Effector memory CD4-positive, alpha-beta T cell (primary cell): ENCODE measurements at regions not wholly inside any gene's neighbourhood (a gene's known extent, or its start where the extent isn't known, plus 50 kb on each side); places are given as distances from the start of the nearest gene placed in this dataset.

ENCODE experiments used
- DNase-seq, 3 donors: peaks; one replicate each; pipeline ENCODE4 v3.0.0-alpha.2; 2020
- H3K27ac ChIP-seq: 2 replicates; pipeline ENCODE4 v1.7.0; 2013; ENCODE audit warnings: mild to moderate bottlenecking, low read length, moderate library complexity; ENCODE audit not compliant: insufficient read depth, poor library complexity, severe bottlenecking
- H3K27me3 ChIP-seq: replicated peaks from 2 replicates; pipeline ENCODE4 v1.7.0; 2013; ENCODE audit warnings: mild to moderate bottlenecking, low read length; ENCODE audit not compliant: insufficient read depth, control insufficient read depth, poor library complexity, severe bottlenecking
- H3K36me3 ChIP-seq: 2 replicates; pipeline ENCODE4 v1.7.0; 2013; ENCODE audit warnings: mild to moderate bottlenecking, low read length, moderate library complexity; ENCODE audit not compliant: control insufficient read depth, insufficient read depth
- H3K4me1 ChIP-seq: 2 replicates; pipeline ENCODE4 v1.7.0; 2013; ENCODE audit warnings: low read length, mild to moderate bottlenecking; ENCODE audit not compliant: control insufficient read depth, insufficient read depth, poor library complexity, severe bottlenecking
- H3K4me3 ChIP-seq: 2 replicates; pipeline ENCODE4 v1.7.0; 2013; ENCODE audit warnings: low read length, low read depth, mild to moderate bottlenecking; ENCODE audit not compliant: insufficient read depth, poor library complexity, severe bottlenecking
- H3K9me3 ChIP-seq: 2 replicates; pipeline ENCODE4 v1.7.0; 2013; ENCODE audit warnings: mild to moderate bottlenecking, low read length, moderate library complexity; ENCODE audit not compliant: control insufficient read depth

GRCh38 chr3:28634019-28634418, 285.4 kb upstream of the AZI2 start:
- no peaks in the 10 kb centered on the region for H3K4me1 ChIP-seq
- H3K9me3 ChIP-seq = no peaks in the 10 kb centered on the region
- no peaks in the 10 kb centered on the region for H3K36me3 ChIP-seq
- no peak overlapping the region for H3K4me3 ChIP-seq
- no peak overlapping the region for H3K27ac ChIP-seq
- no peaks in the 10 kb centered on the region for H3K27me3 ChIP-seq
- DNase-seq = no peak

DNA sequence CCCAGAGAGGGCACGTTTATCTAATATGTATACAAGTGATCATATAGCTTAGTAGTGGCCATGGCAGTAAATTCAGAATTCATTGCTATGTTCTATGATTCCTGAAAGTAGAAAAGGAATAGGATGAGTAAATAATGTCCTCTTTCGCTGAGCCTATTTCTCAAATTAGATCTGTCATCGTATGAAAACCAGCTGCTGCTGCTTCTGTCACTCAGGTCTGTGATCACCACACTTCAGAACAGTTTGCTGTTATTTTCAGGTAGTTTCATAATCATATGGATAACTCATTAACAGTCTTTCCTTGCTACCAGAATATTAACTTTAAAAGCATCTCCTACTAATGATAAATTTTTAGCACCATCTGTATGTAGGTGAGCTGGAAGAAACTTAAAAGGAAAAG, 289.1 kb upstream of the AZI2 start:
- Histone ChIP-seq H3K27me3 (no peaks in the 10 kb centered on the region), H3K27ac (no peak overlapping the region), H3K4me1 (no peaks in the 10 kb centered on the region), H3K36me3 (no peaks in the 10 kb centered on the region), H3K9me3 (no peaks in the 10 kb centered on the region), H3K4me3 (no peak overlapping the region)
- DNase-seq = no peak

- no peaks in the 10 kb centered on the region for H3K9me3 ChIP-seq
- H3K36me3 ChIP-seq = no peaks in the 10 kb centered on the region
- no peak for DNase-seq
- H3K27me3 ChIP-seq = no peaks in the 10 kb centered on the region
- H3K4me3 ChIP-seq = no peak overlapping the region
- no peak overlapping the region for H3K27ac ChIP-seq
- H3K4me1 ChIP-seq = no peaks in the 10 kb centered on the region
Measured at GRCh38 chr3:28645149-28645548, 296.5 kb upstream of the AZI2 start.

GRCh38 chr3:28646435-28646834, 297.8 kb upstream of the AZI2 start:
- DNase-seq = no peak
- Histone ChIP-seq H3K27ac (no peak overlapping the region), H3K4me3 (no peak overlapping the region), H3K9me3 (no peaks in the 10 kb centered on the region), H3K36me3 (no peaks in the 10 kb centered on the region), H3K27me3 (no peaks in the 10 kb centered on the region), H3K4me1 (no peaks in the 10 kb centered on the region)

DNA sequence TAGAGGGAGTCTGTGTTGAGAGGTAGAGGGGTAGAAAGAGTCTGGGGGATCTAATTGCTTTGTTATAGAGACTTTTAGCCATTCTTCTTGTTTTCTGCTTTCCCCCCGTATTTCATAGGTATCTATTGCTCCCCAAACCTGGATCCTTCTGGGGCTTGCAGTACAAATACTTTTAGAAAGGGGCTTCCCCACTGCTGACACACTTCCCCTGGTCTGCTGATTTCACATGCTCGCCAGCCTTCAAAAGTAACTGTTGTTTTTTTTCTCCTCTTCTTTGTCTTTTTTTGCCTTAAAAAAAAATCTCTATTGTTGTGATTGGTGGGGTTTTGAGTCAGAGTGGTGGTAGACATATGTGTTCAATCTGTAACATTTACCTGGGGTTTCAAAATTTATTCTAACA, 300.6 kb upstream of the AZI2 start:
- Histone ChIP-seq H3K36me3 (no peaks in the 10 kb centered on the region), H3K27ac (no peak overlapping the region), H3K9me3 (no peaks in the 10 kb centered on the region), H3K4me1 (no peaks in the 10 kb centered on the region), H3K27me3 (no peaks in the 10 kb centered on the region), H3K4me3 (no peak overlapping the region)
- DNase-seq = no peak

GRCh38 chr3:28651159-28651558, 302.5 kb upstream of the AZI2 start:
- no peak for DNase-seq
- Histone ChIP-seq H3K27ac (no peak overlapping the region), H3K4me3 (no peak overlapping the region), H3K36me3 (no peaks in the 10 kb centered on the region), H3K27me3 (no peaks in the 10 kb centered on the region), H3K9me3 (no peaks in the 10 kb centered on the region), H3K4me1 (no peaks in the 10 kb centered on the region)

GRCh38 chr3:28664123-28664522, 315.5 kb upstream of the AZI2 start:
- H3K4me1 ChIP-seq = no peaks in the 10 kb centered on the region
- H3K27ac ChIP-seq = no peak overlapping the region
- H3K4me3 ChIP-seq = no peak overlapping the region
- H3K27me3 ChIP-seq = no peaks in the 10 kb centered on the region
- no peak for DNase-seq
- no peaks in the 10 kb centered on the region for H3K9me3 ChIP-seq
- H3K36me3 ChIP-seq = no peaks in the 10 kb centered on the region

DNA sequence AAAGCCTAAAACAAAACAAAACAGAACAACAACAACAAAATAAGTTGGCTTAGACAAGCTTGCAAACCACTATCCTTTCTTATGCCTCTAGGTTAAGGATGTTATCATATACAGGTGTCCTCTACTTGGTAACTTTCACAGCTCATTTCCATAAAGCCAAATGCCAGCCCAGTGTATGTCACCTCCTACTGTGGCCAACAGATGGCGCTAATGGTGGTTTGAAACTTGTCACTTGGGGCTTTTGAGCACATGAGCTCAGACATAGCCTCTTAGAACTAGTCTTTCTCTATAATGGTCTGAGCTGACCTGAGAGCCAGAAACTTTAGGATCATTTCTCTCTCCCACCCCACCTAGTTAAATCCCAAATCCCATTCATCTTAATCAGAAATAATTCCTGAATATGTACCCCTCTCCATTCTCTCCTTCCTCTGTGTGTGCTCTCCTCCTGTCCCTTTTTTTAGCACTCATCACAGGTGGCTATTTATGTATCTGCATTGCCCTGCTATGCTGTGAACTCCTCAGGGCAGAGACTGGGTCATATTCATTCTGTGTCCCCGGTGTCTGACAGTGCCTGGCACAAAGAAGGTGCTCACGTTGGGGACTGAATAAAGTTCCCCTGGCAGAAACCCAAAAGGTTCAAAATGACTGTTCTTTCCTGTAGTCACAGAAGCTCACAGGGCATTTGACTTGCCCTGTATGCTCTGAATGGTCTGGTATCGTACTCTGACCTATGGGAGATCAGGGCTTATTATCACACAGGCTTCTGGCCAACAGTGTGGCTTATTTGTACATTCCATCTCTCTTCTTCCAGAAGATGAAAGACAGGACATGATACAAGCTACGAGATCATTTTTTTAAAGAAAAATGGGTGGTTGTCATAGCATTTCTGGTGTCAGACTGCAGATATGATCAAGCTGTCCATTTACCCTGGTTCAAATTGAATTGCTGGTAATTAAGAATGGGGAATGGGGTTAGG, 319.3 kb upstream of the AZI2 start:
- Histone ChIP-seq H3K27me3 (no peaks in the 10 kb centered on the region), H3K4me3 (no peak overlapping the region), H3K36me3 (no peaks in the 10 kb centered on the region), H3K4me1 (no peaks in the 10 kb centered on the region), H3K9me3 (no peaks in the 10 kb centered on the region), H3K27ac (no peak overlapping the region)
- peak in 2 of 3 donors; percentile 1 to 5 for DNase-seq

DNA sequence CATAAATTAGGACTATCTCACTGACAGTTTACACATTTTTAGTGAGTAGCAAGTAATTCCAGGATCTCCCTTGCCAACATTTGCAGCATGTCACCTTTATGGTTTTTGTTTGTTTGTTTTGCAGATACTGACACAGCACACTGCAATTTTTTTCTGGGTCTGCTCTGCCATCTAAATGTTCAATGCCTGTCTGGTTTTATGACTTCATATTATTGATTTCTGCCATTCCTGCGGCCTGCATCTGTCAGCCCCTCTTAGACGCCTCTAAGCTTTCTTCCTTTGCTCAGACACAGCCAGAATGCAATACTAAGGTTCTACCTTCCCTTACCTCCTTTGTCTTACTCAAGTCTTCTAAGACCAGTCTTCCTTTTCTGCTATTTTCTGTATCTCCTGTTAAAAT, 321.2 kb upstream of the AZI2 start:
- Histone ChIP-seq H3K36me3 (no peaks in the 10 kb centered on the region), H3K4me1 (no peaks in the 10 kb centered on the region), H3K27me3 (no peaks in the 10 kb centered on the region), H3K9me3 (no peaks in the 10 kb centered on the region), H3K27ac (no peak overlapping the region), H3K4me3 (no peak overlapping the region)
- DNase-seq = no peak

GRCh38 chr3:28672406-28672805, 323.8 kb upstream of the AZI2 start:
- DNase-seq = no peak
- H3K9me3 ChIP-seq = no peaks in the 10 kb centered on the region
- no peak overlapping the region for H3K27ac ChIP-seq
- H3K27me3 ChIP-seq = no peaks in the 10 kb centered on the region
- H3K4me3 ChIP-seq = no peak overlapping the region
- no peaks in the 10 kb centered on the region for H3K4me1 ChIP-seq
- no peaks in the 10 kb centered on the region for H3K36me3 ChIP-seq
